Panc1 (cell line): ENCODE measurements at regions not wholly inside any gene's neighbourhood (a gene's known extent, or its start where the extent isn't known, plus 50 kb on each side); places are given as distances from the start of the nearest gene placed in this dataset.

ENCODE experiments used
- POLR2AphosphoS5 ChIP-seq: IDR thresholded peaks from 2 replicates; pipeline ENCODE4 v1.6.1; 2012; ENCODE audit warnings: mild to moderate bottlenecking, low read depth, low read length, moderate library complexity
- SIN3A ChIP-seq: IDR thresholded peaks from 2 replicates; pipeline ENCODE4 v1.6.1; 2012; ENCODE audit warnings: low read depth, mild to moderate bottlenecking, low read length, moderate library complexity, borderline replicate concordance; ENCODE audit not compliant: insufficient read depth
- TCF7L2 ChIP-seq: IDR thresholded peaks from 2 replicates; pipeline ENCODE4 v1.6.1; 2011; ENCODE audit warnings: mild to moderate bottlenecking, low read depth, low read length, inconsistent platforms
- TF ChIP-seq, protein P1 (sequence below): fragments of 450-650 bp; IDR thresholded peaks from 2 replicates; pipeline ENCODE4 v1.5.1; 2017; ENCODE audit warnings: mild to moderate bottlenecking
- TF ChIP-seq, protein P2 (sequence below), 2 experiments: IDR thresholded peaks; 2 replicates each; pipeline ENCODE4 v1.6.1; 2011 to 2012; ENCODE audit warnings: low read depth in 2 of 2, control low read depth in 1 of 2, low read length in 1 of 2, mild to moderate bottlenecking in 1 of 2, moderate library complexity in 1 of 2; ENCODE audit not compliant: insufficient read depth in 1 of 2

- TF ChIP-seq, protein P1, sequence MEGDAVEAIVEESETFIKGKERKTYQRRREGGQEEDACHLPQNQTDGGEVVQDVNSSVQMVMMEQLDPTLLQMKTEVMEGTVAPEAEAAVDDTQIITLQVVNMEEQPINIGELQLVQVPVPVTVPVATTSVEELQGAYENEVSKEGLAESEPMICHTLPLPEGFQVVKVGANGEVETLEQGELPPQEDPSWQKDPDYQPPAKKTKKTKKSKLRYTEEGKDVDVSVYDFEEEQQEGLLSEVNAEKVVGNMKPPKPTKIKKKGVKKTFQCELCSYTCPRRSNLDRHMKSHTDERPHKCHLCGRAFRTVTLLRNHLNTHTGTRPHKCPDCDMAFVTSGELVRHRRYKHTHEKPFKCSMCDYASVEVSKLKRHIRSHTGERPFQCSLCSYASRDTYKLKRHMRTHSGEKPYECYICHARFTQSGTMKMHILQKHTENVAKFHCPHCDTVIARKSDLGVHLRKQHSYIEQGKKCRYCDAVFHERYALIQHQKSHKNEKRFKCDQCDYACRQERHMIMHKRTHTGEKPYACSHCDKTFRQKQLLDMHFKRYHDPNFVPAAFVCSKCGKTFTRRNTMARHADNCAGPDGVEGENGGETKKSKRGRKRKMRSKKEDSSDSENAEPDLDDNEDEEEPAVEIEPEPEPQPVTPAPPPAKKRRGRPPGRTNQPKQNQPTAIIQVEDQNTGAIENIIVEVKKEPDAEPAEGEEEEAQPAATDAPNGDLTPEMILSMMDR: no peak
- TF ChIP-seq SIN3A: no peak
- TF ChIP-seq POLR2AphosphoS5: no peak
- TF ChIP-seq TCF7L2: no peak
- TF ChIP-seq, protein P2, sequence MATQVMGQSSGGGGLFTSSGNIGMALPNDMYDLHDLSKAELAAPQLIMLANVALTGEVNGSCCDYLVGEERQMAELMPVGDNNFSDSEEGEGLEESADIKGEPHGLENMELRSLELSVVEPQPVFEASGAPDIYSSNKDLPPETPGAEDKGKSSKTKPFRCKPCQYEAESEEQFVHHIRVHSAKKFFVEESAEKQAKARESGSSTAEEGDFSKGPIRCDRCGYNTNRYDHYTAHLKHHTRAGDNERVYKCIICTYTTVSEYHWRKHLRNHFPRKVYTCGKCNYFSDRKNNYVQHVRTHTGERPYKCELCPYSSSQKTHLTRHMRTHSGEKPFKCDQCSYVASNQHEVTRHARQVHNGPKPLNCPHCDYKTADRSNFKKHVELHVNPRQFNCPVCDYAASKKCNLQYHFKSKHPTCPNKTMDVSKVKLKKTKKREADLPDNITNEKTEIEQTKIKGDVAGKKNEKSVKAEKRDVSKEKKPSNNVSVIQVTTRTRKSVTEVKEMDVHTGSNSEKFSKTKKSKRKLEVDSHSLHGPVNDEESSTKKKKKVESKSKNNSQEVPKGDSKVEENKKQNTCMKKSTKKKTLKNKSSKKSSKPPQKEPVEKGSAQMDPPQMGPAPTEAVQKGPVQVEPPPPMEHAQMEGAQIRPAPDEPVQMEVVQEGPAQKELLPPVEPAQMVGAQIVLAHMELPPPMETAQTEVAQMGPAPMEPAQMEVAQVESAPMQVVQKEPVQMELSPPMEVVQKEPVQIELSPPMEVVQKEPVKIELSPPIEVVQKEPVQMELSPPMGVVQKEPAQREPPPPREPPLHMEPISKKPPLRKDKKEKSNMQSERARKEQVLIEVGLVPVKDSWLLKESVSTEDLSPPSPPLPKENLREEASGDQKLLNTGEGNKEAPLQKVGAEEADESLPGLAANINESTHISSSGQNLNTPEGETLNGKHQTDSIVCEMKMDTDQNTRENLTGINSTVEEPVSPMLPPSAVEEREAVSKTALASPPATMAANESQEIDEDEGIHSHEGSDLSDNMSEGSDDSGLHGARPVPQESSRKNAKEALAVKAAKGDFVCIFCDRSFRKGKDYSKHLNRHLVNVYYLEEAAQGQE (IDR thresholded peaks at IDR 0.05; ENCODE audit: insufficient read depth in 1 of 2, low read depth in 2 of 2, low read length in 1 of 2): no peak
These were observed 385.7 kb upstream of the RGMA start for GRCh38 chr15:93474728-93475127.
